ENCODE measurements at regions not wholly inside any gene's neighbourhood (a gene's known extent, or its start where the extent isn't known, plus 50 kb on each side); places are given as distances from the start of the nearest gene placed in this dataset.

GRCh38 chr5:61993295-61993927 lies 312.6 kb upstream of the KIF2A start:
- no peak for TF ChIP-seq ZNF70 (CRISPR knock-in tag; IDR thresholded peaks at IDR 0.05)
- TF ChIP-seq TCF4 (CRISPR knock-in tag; IDR thresholded peaks at IDR 0.05; ENCODE audit: borderline replicate concordance) = no peak
- TF ChIP-seq ARNTL (CRISPR knock-in tag; IDR thresholded peaks at IDR 0.05; ENCODE audit: borderline replicate concordance, low read depth) = no peak
- no peak for TF ChIP-seq ESRRG (CRISPR knock-in tag; IDR thresholded peaks at IDR 0.05)
- TF ChIP-seq RARB (CRISPR knock-in tag; IDR thresholded peaks at IDR 0.05) = no peak
- TF ChIP-seq CSDC2 (CRISPR knock-in tag; IDR thresholded peaks at IDR 0.05) = no peak
- TF ChIP-seq ISL1 (CRISPR knock-in tag; IDR thresholded peaks at IDR 0.05) = no peak
- no peak for TF ChIP-seq PATZ1 (CRISPR knock-in tag; IDR thresholded peaks at IDR 0.05; ENCODE audit: borderline replicate concordance)
- TF ChIP-seq POU6F1 (CRISPR knock-in tag; IDR thresholded peaks at IDR 0.05; ENCODE audit: borderline replicate concordance, low read depth) = no peak
- no peak for TF ChIP-seq PPARA (CRISPR knock-in tag; IDR thresholded peaks at IDR 0.05; ENCODE audit: borderline replicate concordance)
- TF ChIP-seq ZC3H10 (CRISPR knock-in tag; IDR thresholded peaks at IDR 0.05) = no peak
